Thymus (tissue), 11 donors: ENCODE measurements at regions not wholly inside any gene's neighbourhood (a gene's known extent, or its start where the extent isn't known, plus 50 kb on each side); places are given as distances from the start of the nearest gene placed in this dataset.

Experiments
- DNase-seq, 9 donors: peaks; one replicate each; pipeline ENCODE4 v3.0.0-alpha.2; 2013; ENCODE audit warnings: low spot score in 9 of 9, low read depth in 6 of 9, missing footprints in 1 of 9
- H3K27ac ChIP-seq, 2 donors: one replicate each; pipeline ENCODE4 v1.5.1; 2013; ENCODE audit warnings: control low read depth in 1 of 2, low read depth in 1 of 2, low read length in 1 of 2, mild to moderate bottlenecking in 1 of 2, moderate library complexity in 1 of 2
- H3K27me3 ChIP-seq, 2 donors: one replicate each; pipeline ENCODE4 v1.5.1; 2013; ENCODE audit warnings: low read length in 1 of 2; ENCODE audit not compliant: control insufficient read depth in 2 of 2, insufficient read depth in 1 of 2
- H3K36me3 ChIP-seq, 2 donors: one replicate each; pipeline ENCODE4 v1.5.1; 2013; ENCODE audit warnings: low read length in 1 of 2, mild to moderate bottlenecking in 1 of 2, moderate library complexity in 1 of 2; ENCODE audit not compliant: control insufficient read depth in 2 of 2, insufficient read depth in 2 of 2
- H3K4me1 ChIP-seq, 2 donors: one replicate each; pipeline ENCODE4 v1.5.1; 2013; ENCODE audit warnings: low read length in 2 of 2; ENCODE audit not compliant: control insufficient read depth in 2 of 2, insufficient read depth in 2 of 2
- H3K4me3 ChIP-seq, 2 donors: one replicate each; pipeline ENCODE4 v1.5.1; 2013; ENCODE audit warnings: low read length in 2 of 2, control low read depth in 1 of 2, mild to moderate bottlenecking in 1 of 2
- H3K9me3 ChIP-seq, 2 donors: one replicate each; pipeline ENCODE4 v1.5.1; 2013; ENCODE audit warnings: low read length in 1 of 2, mild to moderate bottlenecking in 1 of 2; ENCODE audit not compliant: control insufficient read depth in 2 of 2, insufficient read depth in 1 of 2
- WGBS: extraction: QIAGEN DNeasy Blood & Tissue Kit; methylation state at CpG from one replicate; pipeline ENCODE4 v1.1.7; 2013; 5-methylcytosine and 5-hydroxymethylcytosine counted together
- donor health status: healthy.

GRCh38 chr1:228830954-228831481 is 95.7 kb downstream of the RHOU start:
- no peaks in the 10 kb centered on the region for H3K36me3 ChIP-seq
- no peak overlapping the region for H3K27ac ChIP-seq
- no peaks in the 10 kb centered on the region for H3K9me3 ChIP-seq
- no peaks in the 10 kb centered on the region for H3K27me3 ChIP-seq
- no peak overlapping the region for H3K4me3 ChIP-seq
- H3K4me1 ChIP-seq, result peaks cover 0 to 13% of the 10 kb centered on the region in 2 donors
- DNase-seq, result no peak
- WGBS, result 85% methylated on average over 7 of the region's 7 CpGs

DNA sequence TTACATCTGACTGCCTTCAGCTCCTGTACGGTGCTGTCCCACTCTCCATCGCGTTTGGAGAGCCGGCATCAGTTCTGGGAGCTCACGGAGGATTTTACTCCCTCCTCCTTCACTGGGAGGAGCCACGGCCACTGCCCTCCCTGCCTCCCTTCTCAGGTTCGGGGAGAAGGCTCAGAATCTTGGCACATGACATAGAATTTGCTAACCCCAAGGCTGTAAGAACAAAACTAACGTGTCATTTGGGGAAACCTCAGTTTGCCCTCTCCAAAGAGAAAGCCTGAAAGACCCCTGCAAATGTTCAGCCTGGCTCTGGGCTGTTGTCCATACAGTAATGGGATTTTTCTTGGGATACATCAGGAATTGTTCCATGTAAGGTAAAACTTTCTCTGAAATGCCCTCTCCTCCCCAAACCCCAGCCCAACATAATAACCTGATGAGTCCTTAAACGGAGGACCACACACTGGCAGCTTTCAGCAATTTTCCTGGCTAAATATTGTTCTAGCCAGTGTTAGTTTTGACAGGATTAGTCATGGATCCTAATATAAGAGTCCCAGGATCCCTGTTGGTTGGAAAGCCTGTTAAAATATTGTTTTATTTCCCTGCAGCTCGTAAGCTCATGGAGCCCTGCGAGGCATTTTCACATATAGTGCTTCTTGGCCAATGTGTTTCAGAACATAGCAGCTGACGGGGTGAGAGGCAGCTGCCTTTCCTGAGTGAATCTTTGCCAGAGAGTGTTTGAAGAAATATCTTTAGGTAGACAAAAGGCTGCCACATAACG is 98.8 kb downstream of the RHOU start:
- H3K27ac ChIP-seq, result no peak overlapping the region
- no peaks in the 10 kb centered on the region for H3K36me3 ChIP-seq
- peaks cover 0 to 5% of the 10 kb centered on the region in 2 donors for H3K4me1 ChIP-seq
- no peaks in the 10 kb centered on the region for H3K9me3 ChIP-seq
- no peak overlapping the region for H3K4me3 ChIP-seq
- DNase-seq, result no peak
- 90% methylated on average over 13 of the region's 13 CpGs for WGBS
- no peaks in the 10 kb centered on the region for H3K27me3 ChIP-seq

DNA sequence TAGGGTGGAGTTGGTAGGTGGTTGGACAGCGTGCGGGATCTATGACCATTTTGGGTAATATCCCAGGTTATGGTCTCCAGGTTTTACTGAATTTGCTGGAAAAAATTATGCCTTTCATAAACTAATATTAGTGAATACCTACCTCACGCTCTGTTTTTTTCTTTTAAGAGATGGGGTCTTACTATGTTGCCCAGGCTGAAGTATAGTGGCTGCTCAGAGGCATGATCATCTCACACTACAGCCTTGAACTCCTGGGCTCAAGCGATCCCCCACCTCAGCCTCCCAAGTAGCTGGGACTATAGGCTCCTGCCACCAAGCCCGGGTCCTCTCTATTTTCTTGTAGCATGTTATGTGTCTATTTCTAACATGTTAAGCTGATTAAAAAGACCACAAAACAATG is 100.2 kb downstream of the RHOU start:
- DNase-seq, result no peak
- Histone ChIP-seq H3K36me3 (no peaks in the 10 kb centered on the region), H3K27me3 (no peaks in the 10 kb centered on the region), H3K9me3 (no peaks in the 10 kb centered on the region), H3K4me1 (peaks cover 0 to 5% of the 10 kb centered on the region in 2 donors), H3K4me3 (no peak overlapping the region), H3K27ac (no peak overlapping the region)
- WGBS, result 98% methylated on average over 5 of the region's 5 CpGs

DNA sequence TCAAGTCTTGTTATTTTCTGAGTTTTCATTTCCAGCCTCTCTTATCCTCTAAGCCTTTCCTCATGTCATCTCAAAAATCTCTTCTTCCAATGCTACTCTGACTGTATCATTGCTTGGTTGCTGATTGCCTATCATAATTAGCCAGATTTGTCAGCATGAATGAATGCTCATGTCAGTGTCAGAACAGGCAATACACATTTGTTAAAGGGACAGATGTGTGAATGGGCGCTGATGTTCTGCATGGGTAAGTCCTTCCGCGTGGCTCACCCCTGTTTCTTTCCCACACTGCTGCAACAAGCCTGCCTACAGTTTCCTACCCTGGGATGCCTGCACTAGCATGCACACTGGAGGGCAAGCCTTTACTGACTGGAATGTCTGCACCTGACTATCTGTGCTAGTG is 100.6 kb downstream of the RHOU start:
- H3K36me3 ChIP-seq, result no peaks in the 10 kb centered on the region
- no peak for DNase-seq
- 96% methylated on average over 3 of the region's 3 CpGs for WGBS
- H3K27ac ChIP-seq, result no peak overlapping the region
- H3K27me3 ChIP-seq, result no peaks in the 10 kb centered on the region
- H3K4me1 ChIP-seq, result peaks cover 0 to 5% of the 10 kb centered on the region in 2 donors
- H3K9me3 ChIP-seq, result no peaks in the 10 kb centered on the region
- no peak overlapping the region for H3K4me3 ChIP-seq

DNA sequence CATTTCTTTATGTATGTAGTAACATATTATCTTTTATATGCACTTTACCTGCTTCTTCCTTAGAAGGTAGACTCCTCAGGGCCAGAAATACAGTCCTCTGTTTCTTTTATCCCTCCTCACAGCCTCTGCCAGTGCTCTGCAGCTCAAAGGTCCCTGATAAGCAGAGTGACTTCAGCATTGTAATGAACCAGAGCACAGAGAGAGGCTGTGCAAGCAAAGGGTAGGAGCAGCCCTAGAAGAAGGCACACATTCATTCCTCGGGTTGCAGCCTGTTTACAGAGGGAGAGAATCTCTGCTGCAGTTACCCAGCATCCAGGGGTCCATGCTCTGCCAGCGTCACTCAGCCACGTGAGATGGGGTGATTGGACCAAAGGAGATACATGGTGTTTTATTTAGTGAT is 101.1 kb downstream of the RHOU start:
- WGBS, result over 99% methylated on average over 3 of the region's 3 CpGs
- DNase-seq, result no peak
- H3K4me3 ChIP-seq, result no peak overlapping the region
- H3K9me3 ChIP-seq, result no peaks in the 10 kb centered on the region
- no peaks in the 10 kb centered on the region for H3K27me3 ChIP-seq
- no peak overlapping the region for H3K27ac ChIP-seq
- H3K36me3 ChIP-seq, result no peaks in the 10 kb centered on the region
- H3K4me1 ChIP-seq, result peaks cover 0 to 5% of the 10 kb centered on the region in 2 donors

DNA sequence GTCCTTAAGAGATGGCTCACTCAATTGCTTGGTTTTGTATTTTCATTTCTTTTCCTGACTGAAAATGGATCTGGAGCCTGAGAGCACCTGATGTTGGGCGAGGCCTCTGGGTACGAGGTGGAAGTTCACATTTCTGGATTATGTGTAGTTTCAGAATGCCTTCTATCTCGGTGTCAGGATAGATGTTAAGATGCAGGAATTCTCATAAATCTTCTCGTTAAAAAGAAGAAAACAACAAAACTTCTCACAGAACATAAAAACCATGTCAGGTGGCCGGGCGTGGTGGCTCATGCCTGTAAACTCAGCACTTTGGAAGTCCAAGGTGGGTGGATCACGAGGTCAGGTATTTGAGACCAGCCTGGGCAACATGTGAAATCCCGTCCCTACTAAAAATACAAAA is 101.8 kb downstream of the RHOU start:
- no peak for DNase-seq
- Histone ChIP-seq H3K4me1 (peaks cover 0 to 5% of the 10 kb centered on the region in 2 donors), H3K4me3 (no peak overlapping the region), H3K9me3 (peaks cover 0 to 2% of the 10 kb centered on the region in 2 donors), H3K27me3 (no peaks in the 10 kb centered on the region), H3K27ac (no peak overlapping the region), H3K36me3 (no peaks in the 10 kb centered on the region)
- WGBS, result 98% methylated on average over 8 of the region's 8 CpGs

- H3K27me3 ChIP-seq, result no peaks in the 10 kb centered on the region
- H3K9me3 ChIP-seq, result peaks cover 0 to 12% of the 10 kb centered on the region in 2 donors
- no peaks in the 10 kb centered on the region for H3K36me3 ChIP-seq
- H3K4me1 ChIP-seq, result peaks cover 0 to 5% of the 10 kb centered on the region in 2 donors
- H3K4me3 ChIP-seq, result no peak overlapping the region
- no peak for DNase-seq
- WGBS, result 93% methylated on average over 11 of the region's 11 CpGs
- no peak overlapping the region for H3K27ac ChIP-seq
Observed at GRCh38 chr1:228837817-228838716, 102.8 kb downstream of the RHOU start.

DNA sequence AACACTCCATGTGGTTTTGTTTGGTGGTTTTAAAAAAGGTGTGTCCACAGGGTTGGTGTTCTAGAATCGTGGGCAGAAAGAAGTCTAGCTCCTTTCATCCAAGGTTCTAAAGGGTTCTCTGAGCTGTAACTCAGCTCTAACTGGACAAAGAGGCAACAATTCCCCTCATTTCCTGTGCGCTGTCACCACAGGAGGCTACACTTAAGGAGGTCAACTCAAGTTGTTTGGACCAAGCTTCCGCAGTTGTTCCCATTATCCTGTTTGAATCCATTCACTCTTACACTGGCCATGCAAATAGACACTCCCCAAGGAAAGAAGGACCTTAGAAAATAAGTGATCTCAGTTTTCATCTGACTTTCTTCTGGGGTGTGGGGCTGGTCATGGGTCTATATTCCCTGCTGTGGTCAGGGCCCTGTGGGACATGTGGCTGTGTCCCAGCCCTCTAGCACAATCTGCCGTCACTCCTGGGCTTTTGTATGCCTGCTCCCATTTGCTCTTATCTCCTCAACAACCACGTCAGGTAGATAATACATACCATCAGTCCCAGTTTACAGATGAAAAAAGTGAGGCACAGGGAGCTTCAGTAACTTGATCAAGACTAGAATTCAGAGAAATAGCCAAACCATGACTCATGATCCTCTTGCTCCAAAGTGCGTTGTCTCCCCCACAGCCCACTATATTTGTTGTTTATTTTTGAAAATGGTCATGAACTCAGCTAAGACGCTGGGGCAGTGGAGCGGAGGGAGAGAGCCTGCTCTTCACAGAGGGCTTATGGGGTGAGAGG is 103.6 kb downstream of the RHOU start:
- Histone ChIP-seq H3K9me3 (peaks cover 0 to 18% of the 10 kb centered on the region in 2 donors), H3K4me3 (no peak overlapping the region), H3K4me1 (peaks cover 0 to 3% of the 10 kb centered on the region in 2 donors), H3K27me3 (no peaks in the 10 kb centered on the region), H3K36me3 (no peaks in the 10 kb centered on the region), H3K27ac (no peak overlapping the region)
- 94% methylated on average over 8 of the region's 8 CpGs for WGBS
- DNase-seq, result no peak
